Fibroblast of lung (primary cell): ENCODE measurements at regions not wholly inside any gene's neighbourhood (a gene's known extent, or its start where the extent isn't known, plus 50 kb on each side); places are given as distances from the start of the nearest gene placed in this dataset.

Source experiments
- DNase-seq, 2 donors: peaks; one replicate each; pipeline versions ENCODE4 v3.0.0 to v3.0.0-alpha.2; 2010; ENCODE audit warnings: low read depth in 2 of 2
- H2AFZ ChIP-seq: 2 replicates; pipeline ENCODE4 v1.5.1; 2012; ENCODE audit warnings: low read length, control low read depth, inconsistent platforms
- H3K27ac ChIP-seq: 2 replicates; pipeline ENCODE4 v1.5.1; 2011; ENCODE audit warnings: low read length, control low read depth; ENCODE audit not compliant: insufficient read depth
- H3K27me3 ChIP-seq: 2 replicates; pipeline ENCODE4 v1.5.1; 2011; ENCODE audit warnings: mild to moderate bottlenecking, low read length; ENCODE audit not compliant: control insufficient read depth, insufficient read depth
- H3K36me3 ChIP-seq: 2 replicates; pipeline ENCODE4 v1.5.1; 2011; ENCODE audit warnings: low read length; ENCODE audit not compliant: control insufficient read depth, insufficient read depth
- H3K4me1 ChIP-seq: 2 replicates; pipeline ENCODE4 v1.5.1; 2011; ENCODE audit warnings: low read length; ENCODE audit not compliant: control insufficient read depth, insufficient read depth; ENCODE audit errors: extremely low read depth
- H3K4me2 ChIP-seq: 2 replicates; pipeline ENCODE4 v1.5.1; 2011; ENCODE audit warnings: low read length, control low read depth; ENCODE audit not compliant: insufficient read depth; ENCODE audit errors: extremely low read depth
- H3K4me3 ChIP-seq, 4 experiments: fragments of 200-600 bp in 1 of 4; sonication (generic) in 1 of 4; replicated peaks in 1 of 4; 2 replicates each; pipeline ENCODE4 v1.5.1; 2011 to 2016; ENCODE audit warnings: low read length in 4 of 4, low read depth in 3 of 4, mild to moderate bottlenecking in 3 of 4, control low read depth in 2 of 4, inconsistent platforms in 1 of 4, mixed read lengths in 1 of 4; ENCODE audit not compliant: insufficient read depth in 1 of 4; ENCODE audit errors: control extremely low read depth in 1 of 4
- H3K79me2 ChIP-seq: 2 replicates; pipeline ENCODE4 v1.5.1; 2012; ENCODE audit warnings: mild to moderate bottlenecking, low read length, inconsistent platforms; ENCODE audit not compliant: control insufficient read depth, insufficient read depth
- H3K9ac ChIP-seq: 2 replicates; pipeline ENCODE4 v1.5.1; 2011; ENCODE audit warnings: mild to moderate bottlenecking, low read length, control low read depth; ENCODE audit not compliant: insufficient read depth
- H3K9me3 ChIP-seq: 2 replicates; pipeline ENCODE4 v1.5.1; 2012; ENCODE audit warnings: low read depth, low read length; ENCODE audit not compliant: control insufficient read depth, insufficient read depth
- H4K20me1 ChIP-seq: 2 replicates; pipeline ENCODE4 v1.5.1; 2011; ENCODE audit warnings: low read length; ENCODE audit not compliant: control insufficient read depth, insufficient read depth; ENCODE audit errors: extremely low read depth
- EZH2 ChIP-seq: IDR thresholded peaks from 2 replicates; pipeline ENCODE4 v1.5.1; 2012; ENCODE audit warnings: low read length, control low read depth, mild to moderate bottlenecking; ENCODE audit errors: missing control alignments
- TF ChIP-seq, protein P1 (sequence below), 2 donors: IDR thresholded peaks in 1 of 2; conservative IDR thresholded peaks in 1 of 2; 1 replicate in 1 of 2; 2 replicates in 1 of 2; pipeline ENCODE4 v1.5.1; 2011 to 2012; ENCODE audit warnings: low read length in 2 of 2, control low read depth in 1 of 2, inconsistent platforms in 1 of 2, low read depth in 1 of 2, mild to moderate bottlenecking in 1 of 2

DNA sequence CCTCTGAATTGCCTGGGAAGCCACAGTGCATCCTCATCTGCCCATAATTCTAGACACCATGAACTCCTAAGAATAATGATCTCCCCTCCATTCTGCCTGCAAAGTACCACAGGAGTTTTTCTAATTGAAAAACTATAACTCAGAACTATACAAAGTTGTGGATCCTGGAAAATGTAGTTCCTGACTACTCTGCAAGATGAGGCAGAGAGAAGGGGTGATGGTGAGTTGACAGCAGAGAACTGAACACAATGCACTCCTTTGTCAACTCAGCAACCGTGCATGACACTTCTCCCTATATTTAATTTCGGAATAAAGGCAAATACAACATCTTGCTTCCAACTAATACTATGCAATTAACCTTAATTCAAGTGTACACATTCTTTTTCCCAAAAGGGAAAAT lies 471.1 kb upstream of the FAM98A start:
- H3K9me3 ChIP-seq = no peaks in the 10 kb centered on the region

DNA sequence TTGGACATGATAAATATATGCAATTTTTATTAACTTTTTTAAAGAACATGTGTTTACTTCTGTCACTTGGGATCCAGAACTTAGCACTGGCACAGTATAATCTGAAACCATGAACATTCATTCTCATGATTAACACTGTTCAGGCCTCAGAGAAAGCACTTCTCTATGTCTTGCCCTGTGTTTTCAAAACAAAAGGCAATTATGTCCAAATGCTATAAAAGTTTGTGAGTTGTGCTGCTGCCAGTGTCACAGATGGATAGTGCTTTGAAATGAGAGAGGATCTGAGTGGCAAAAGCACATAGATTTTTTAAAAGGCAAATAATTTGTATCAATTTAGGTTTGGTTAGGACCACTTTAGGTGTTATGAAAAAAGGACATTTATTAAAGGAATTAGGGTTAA lies 470.5 kb upstream of the FAM98A start:
- Histone ChIP-seq H3K9ac (no peak overlapping the region), H3K4me3 (no peak overlapping the region), H3K4me2 (no peak overlapping the region), H4K20me1 (no peaks in the 10 kb centered on the region), H3K27me3 (no peaks in the 10 kb centered on the region), H3K79me2 (no peaks in the 10 kb centered on the region), H2AFZ (no peak overlapping the region), H3K36me3 (no peaks in the 10 kb centered on the region), H3K9me3 (no peaks in the 10 kb centered on the region), H3K4me1 (no peaks in the 10 kb centered on the region), H3K27ac (no peak overlapping the region)
- TF ChIP-seq, protein P1, sequence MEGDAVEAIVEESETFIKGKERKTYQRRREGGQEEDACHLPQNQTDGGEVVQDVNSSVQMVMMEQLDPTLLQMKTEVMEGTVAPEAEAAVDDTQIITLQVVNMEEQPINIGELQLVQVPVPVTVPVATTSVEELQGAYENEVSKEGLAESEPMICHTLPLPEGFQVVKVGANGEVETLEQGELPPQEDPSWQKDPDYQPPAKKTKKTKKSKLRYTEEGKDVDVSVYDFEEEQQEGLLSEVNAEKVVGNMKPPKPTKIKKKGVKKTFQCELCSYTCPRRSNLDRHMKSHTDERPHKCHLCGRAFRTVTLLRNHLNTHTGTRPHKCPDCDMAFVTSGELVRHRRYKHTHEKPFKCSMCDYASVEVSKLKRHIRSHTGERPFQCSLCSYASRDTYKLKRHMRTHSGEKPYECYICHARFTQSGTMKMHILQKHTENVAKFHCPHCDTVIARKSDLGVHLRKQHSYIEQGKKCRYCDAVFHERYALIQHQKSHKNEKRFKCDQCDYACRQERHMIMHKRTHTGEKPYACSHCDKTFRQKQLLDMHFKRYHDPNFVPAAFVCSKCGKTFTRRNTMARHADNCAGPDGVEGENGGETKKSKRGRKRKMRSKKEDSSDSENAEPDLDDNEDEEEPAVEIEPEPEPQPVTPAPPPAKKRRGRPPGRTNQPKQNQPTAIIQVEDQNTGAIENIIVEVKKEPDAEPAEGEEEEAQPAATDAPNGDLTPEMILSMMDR (conservative IDR thresholded peaks at IDR 0.05 in 1 of 2, IDR thresholded peaks at IDR 0.05 in 1 of 2; ENCODE audit: low read depth in 1 of 2, low read length in 2 of 2) = no peak
- no peak for TF ChIP-seq EZH2
- no peak for DNase-seq

More for the DNA sequence above, 471.1 kb upstream of the FAM98A start:
- Histone ChIP-seq H3K79me2 (no peaks in the 10 kb centered on the region), H3K4me3 (no peak overlapping the region), H3K9ac (no peak overlapping the region), H3K27me3 (no peaks in the 10 kb centered on the region), H3K27ac (no peak overlapping the region), H2AFZ (no peak overlapping the region), H3K4me2 (no peak overlapping the region), H4K20me1 (no peaks in the 10 kb centered on the region), H3K36me3 (no peaks in the 10 kb centered on the region), H3K4me1 (no peaks in the 10 kb centered on the region)
- no peak for DNase-seq
- no peak for TF ChIP-seq EZH2
- TF ChIP-seq, protein P1 (conservative IDR thresholded peaks at IDR 0.05 in 1 of 2, IDR thresholded peaks at IDR 0.05 in 1 of 2; ENCODE audit: low read depth in 1 of 2, low read length in 2 of 2) = no peak

DNA sequence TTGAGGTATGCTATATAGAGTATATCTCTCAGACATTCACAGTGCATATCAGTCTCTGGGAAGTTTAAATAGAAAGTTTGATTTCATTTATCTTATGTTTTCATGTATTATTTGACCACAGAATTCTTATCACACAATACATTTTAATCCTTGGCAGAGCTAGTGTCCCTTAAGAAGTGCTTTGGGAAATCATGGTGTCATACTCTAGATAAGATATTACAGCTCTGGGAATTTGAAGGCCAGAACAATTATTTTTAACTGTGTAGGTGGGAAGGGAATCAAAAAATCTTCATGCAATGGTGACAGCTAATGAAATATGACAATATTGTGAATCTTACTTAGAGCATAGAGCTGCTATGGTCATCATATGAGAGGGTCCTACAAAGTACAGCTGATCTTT lies 451.3 kb upstream of the FAM98A start:
- DNase-seq = no peak
- Histone ChIP-seq H3K4me2 (no peak overlapping the region), H3K27ac (no peak overlapping the region), H3K9me3 (no peaks in the 10 kb centered on the region), H3K79me2 (no peaks in the 10 kb centered on the region), H3K27me3 (no peaks in the 10 kb centered on the region), H3K4me3 (no peak overlapping the region), H4K20me1 (no peaks in the 10 kb centered on the region), H2AFZ (no peak overlapping the region), H3K9ac (no peak overlapping the region), H3K4me1 (no peaks in the 10 kb centered on the region), H3K36me3 (no peaks in the 10 kb centered on the region)
- no peak for TF ChIP-seq EZH2
- TF ChIP-seq, protein P1 (conservative IDR thresholded peaks at IDR 0.05 in 1 of 2, IDR thresholded peaks at IDR 0.05 in 1 of 2; ENCODE audit: low read depth in 1 of 2, low read length in 2 of 2) = no peak
